Adipocyte (in vitro differentiated cells): ENCODE measurements at regions not wholly inside any gene's neighbourhood (a gene's known extent, or its start where the extent isn't known, plus 50 kb on each side); places are given as distances from the start of the nearest gene placed in this dataset.

Experiments used
- DNase-seq: peaks from one replicate; pipeline ENCODE4 v3.0.0-alpha.2; 2015; ENCODE audit warnings: low read depth
- H3K27me3 ChIP-seq: replicated peaks from 2 replicates; pipeline ENCODE4 v1.7.0; 2013; ENCODE audit warnings: mild to moderate bottlenecking, low read length, moderate library complexity; ENCODE audit not compliant: control insufficient read depth, insufficient read depth
- H3K36me3 ChIP-seq: 2 replicates; pipeline ENCODE4 v1.7.0; 2013; ENCODE audit warnings: low read length, mild to moderate bottlenecking, moderate library complexity; ENCODE audit not compliant: control insufficient read depth, insufficient read depth, severe bottlenecking
- H3K4me1 ChIP-seq: 2 replicates; pipeline ENCODE4 v1.7.0; 2013; ENCODE audit warnings: mild to moderate bottlenecking, low read length, moderate library complexity; ENCODE audit not compliant: control insufficient read depth, insufficient read depth
- H3K4me3 ChIP-seq: 2 replicates; pipeline ENCODE4 v1.7.0; 2013; ENCODE audit warnings: mild to moderate bottlenecking, low read length, moderate library complexity
- H3K9ac ChIP-seq: 2 replicates; pipeline ENCODE4 v1.7.0; 2013; ENCODE audit warnings: mild to moderate bottlenecking, low read length, moderate library complexity
- H3K9me3 ChIP-seq: 2 replicates; pipeline ENCODE4 v1.7.0; 2013; ENCODE audit warnings: mild to moderate bottlenecking, low read length, moderate library complexity; ENCODE audit not compliant: control insufficient read depth

GRCh38 chr6:137704802-137705159 is 162.3 kb upstream of the TNFAIP3 start:
- H3K9me3 ChIP-seq, result no peaks in the 10 kb centered on the region
- DNase-seq, result no peak
- H3K4me1 ChIP-seq, result peaks cover 41% of the 10 kb centered on the region
- no peak overlapping the region for H3K4me3 ChIP-seq
- H3K27me3 ChIP-seq, result no peaks in the 10 kb centered on the region
- no peak overlapping the region for H3K9ac ChIP-seq
- H3K36me3 ChIP-seq, result no peaks in the 10 kb centered on the region

- H3K4me1 ChIP-seq, result peaks cover 38% of the 10 kb centered on the region
- no peaks in the 10 kb centered on the region for H3K27me3 ChIP-seq
- H3K36me3 ChIP-seq, result no peaks in the 10 kb centered on the region
- no peaks in the 10 kb centered on the region for H3K9me3 ChIP-seq
- DNase-seq, result peak; percentile 87
- H3K4me3 ChIP-seq, result no peak overlapping the region
- H3K9ac ChIP-seq, result no peak overlapping the region
These were observed 161.6 kb upstream of the TNFAIP3 start for GRCh38 chr6:137705160-137706082.

GRCh38 chr6:137706083-137706750 is 160.8 kb upstream of the TNFAIP3 start:
- no peak overlapping the region for H3K9ac ChIP-seq
- no peaks in the 10 kb centered on the region for H3K36me3 ChIP-seq
- no peaks in the 10 kb centered on the region for H3K27me3 ChIP-seq
- H3K4me1 ChIP-seq, result peaks cover 30% of the 10 kb centered on the region
- H3K9me3 ChIP-seq, result no peaks in the 10 kb centered on the region
- no peak for DNase-seq
- H3K4me3 ChIP-seq, result no peak overlapping the region

- H3K36me3 ChIP-seq, result no peaks in the 10 kb centered on the region
- H3K4me1 ChIP-seq, result peaks cover 24% of the 10 kb centered on the region
- no peaks in the 10 kb centered on the region for H3K9me3 ChIP-seq
- no peak for DNase-seq
- H3K4me3 ChIP-seq, result no peak overlapping the region
- no peaks in the 10 kb centered on the region for H3K27me3 ChIP-seq
- peak overlapping the region; percentile 52 for H3K9ac ChIP-seq
These were observed 159.9 kb upstream of the TNFAIP3 start for GRCh38 chr6:137707038-137707589.

- peak; percentile 89 for DNase-seq
- no peaks in the 10 kb centered on the region for H3K27me3 ChIP-seq
- H3K36me3 ChIP-seq, result no peaks in the 10 kb centered on the region
- H3K4me1 ChIP-seq, result peaks cover 24% of the 10 kb centered on the region
- no peaks in the 10 kb centered on the region for H3K9me3 ChIP-seq
- H3K4me3 ChIP-seq, result peak overlapping the region; percentile 40
- peak overlapping the region; percentile 57 for H3K9ac ChIP-seq
These were observed 159.3 kb upstream of the TNFAIP3 start for GRCh38 chr6:137707590-137708360.

- no peak for DNase-seq
- H3K4me1 ChIP-seq, result peaks cover 24% of the 10 kb centered on the region
- H3K9me3 ChIP-seq, result no peaks in the 10 kb centered on the region
- no peaks in the 10 kb centered on the region for H3K36me3 ChIP-seq
- peak overlapping the region; percentile 57 for H3K9ac ChIP-seq
- H3K27me3 ChIP-seq, result no peaks in the 10 kb centered on the region
- no peak overlapping the region for H3K4me3 ChIP-seq
These were observed 158.6 kb upstream of the TNFAIP3 start for GRCh38 chr6:137708481-137708880.

GRCh38 chr6:137709424-137710236 is 157.4 kb upstream of the TNFAIP3 start:
- H3K4me1 ChIP-seq, result peaks cover 24% of the 10 kb centered on the region
- DNase-seq, result peak; percentile 63
- H3K27me3 ChIP-seq, result no peaks in the 10 kb centered on the region
- no peak overlapping the region for H3K9ac ChIP-seq
- no peaks in the 10 kb centered on the region for H3K36me3 ChIP-seq
- H3K9me3 ChIP-seq, result no peaks in the 10 kb centered on the region
- H3K4me3 ChIP-seq, result no peak overlapping the region

GRCh38 chr6:137711972-137712371 is 155.1 kb upstream of the TNFAIP3 start:
- Histone ChIP-seq H3K36me3 (no peaks in the 10 kb centered on the region), H3K4me1 (peaks cover 18% of the 10 kb centered on the region), H3K4me3 (no peak overlapping the region), H3K9me3 (no peaks in the 10 kb centered on the region), H3K9ac (no peak overlapping the region), H3K27me3 (no peaks in the 10 kb centered on the region)
- no peak for DNase-seq

GRCh38 chr6:137712587-137712986 is 154.5 kb upstream of the TNFAIP3 start:
- H3K9me3 ChIP-seq, result no peaks in the 10 kb centered on the region
- H3K4me3 ChIP-seq, result no peak overlapping the region
- no peak for DNase-seq

GRCh38 chr6:137715589-137716045 is 151.4 kb upstream of the TNFAIP3 start:
- Histone ChIP-seq H3K9ac (no peak overlapping the region), H3K36me3 (no peaks in the 10 kb centered on the region), H3K27me3 (no peaks in the 10 kb centered on the region), H3K4me3 (no peak overlapping the region), H3K9me3 (no peaks in the 10 kb centered on the region), H3K4me1 (no peaks in the 10 kb centered on the region)
- no peak for DNase-seq

More at GRCh38 chr6:137712587-137712986, 154.5 kb upstream of the TNFAIP3 start:
- Histone ChIP-seq H3K27me3 (no peaks in the 10 kb centered on the region), H3K9ac (no peak overlapping the region), H3K4me1 (peaks cover 16% of the 10 kb centered on the region), H3K36me3 (no peaks in the 10 kb centered on the region)
